HG02981 (cell line): ENCODE measurements at regions not wholly inside any gene's neighbourhood (a gene's known extent, or its start where the extent isn't known, plus 50 kb on each side); places are given as distances from the start of the nearest gene placed in this dataset.

Source experiments
- ATAC-seq: cut with Tn5 transposase; IDR thresholded peaks from one replicate; pipeline ENCODE4 v1.9.1; 2021; ENCODE audit warnings: mild to moderate bottlenecking, moderate library complexity; ENCODE audit not compliant: unreplicated experiment

DNA sequence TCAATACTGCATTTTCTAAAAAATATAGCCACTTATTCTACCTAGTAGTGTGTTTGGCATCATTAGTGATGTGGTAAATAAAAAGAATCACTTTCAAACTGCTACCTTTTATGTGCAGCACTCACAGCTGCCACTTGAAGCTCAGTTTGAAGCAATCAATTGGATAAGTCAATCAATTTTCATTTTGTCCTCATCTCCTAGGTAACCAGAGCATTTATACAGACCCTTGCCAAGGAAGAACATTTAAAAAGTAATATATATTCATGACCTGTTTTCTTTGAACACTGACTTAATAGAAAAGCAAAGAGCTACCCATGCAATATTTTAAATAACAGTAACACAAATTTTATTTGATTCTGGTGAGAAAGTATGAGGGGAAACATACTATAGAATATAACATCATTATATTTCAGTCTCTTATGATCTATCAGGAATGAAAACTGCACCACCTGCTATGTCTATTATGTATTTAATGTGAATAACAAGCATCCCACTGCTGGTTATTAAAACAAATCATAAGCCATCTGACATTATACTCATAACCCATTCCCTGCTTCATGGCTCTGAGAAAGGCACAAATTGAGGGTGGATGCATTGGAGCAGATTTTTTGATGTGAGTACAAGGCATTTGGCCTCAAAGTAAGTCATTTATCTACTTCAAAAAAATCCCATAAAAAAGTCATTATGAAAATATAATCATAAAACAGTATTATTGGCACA is 168.4 kb upstream of the C21orf91 start:
- ATAC-seq = no peak

DNA sequence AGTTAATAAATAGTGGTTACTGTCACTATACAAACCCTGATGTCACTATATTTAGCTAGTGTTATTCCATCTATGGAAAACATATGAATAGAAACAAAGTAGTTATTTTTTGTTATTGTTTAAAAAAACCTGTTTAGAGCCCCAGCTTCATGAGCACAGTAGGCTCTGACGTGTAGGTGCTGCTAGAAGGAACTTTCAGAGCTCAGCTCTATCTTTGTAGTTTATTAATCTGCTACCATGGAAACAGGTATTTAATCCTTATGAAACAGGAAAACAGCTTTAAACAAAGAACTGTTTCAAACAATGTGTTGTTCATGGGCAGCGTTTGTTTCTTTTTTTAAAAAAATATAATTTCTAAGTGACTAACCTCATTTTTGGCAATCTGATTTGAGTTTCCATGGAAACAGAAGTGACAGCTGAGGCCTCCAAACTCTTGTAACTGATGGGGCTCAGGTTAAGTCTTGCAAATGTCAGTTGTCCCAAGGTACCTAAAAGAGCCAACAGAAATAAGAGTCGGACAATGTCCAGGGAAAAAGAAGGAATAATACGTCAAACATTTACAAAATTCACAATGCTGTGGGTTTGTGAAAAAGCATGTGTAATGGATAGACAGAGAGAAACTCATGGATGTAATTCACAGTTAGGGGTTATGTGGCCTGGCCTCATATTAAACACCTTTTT is 162.0 kb upstream of the C21orf91 start:
- no peak for ATAC-seq

GRCh38 chr21:17979763-17980162 is 160.6 kb upstream of the C21orf91 start:
- ATAC-seq = no peak

GRCh38 chr21:17978895-17979294 is 159.7 kb upstream of the C21orf91 start:
- no peak for ATAC-seq

GRCh38 chr21:17976691-17977090 is 157.5 kb upstream of the C21orf91 start:
- no peak for ATAC-seq

GRCh38 chr21:17976139-17976538 is 157.0 kb upstream of the C21orf91 start:
- no peak for ATAC-seq

DNA sequence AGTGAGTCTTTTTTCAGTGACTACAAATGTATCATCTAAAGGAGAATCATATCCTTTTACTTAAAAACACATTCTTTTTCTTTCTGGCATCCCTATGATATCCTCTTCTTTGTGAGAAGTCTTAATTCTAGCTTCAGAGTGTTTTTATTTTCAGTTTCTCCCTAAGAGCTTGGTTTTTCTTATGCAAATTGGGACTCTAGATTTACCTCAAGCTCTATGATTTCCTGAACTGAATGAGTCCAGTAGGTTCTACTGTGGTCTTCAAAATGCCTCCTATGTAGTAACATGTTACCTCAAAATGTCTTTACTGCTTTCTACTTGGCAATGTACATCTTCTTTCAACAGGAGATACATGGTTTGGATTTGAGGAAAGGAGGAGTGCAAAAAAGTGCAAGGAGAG is 148.2 kb upstream of the C21orf91 start:
- ATAC-seq = no peak

- no peak for ATAC-seq
These were observed 145.6 kb upstream of the C21orf91 start for GRCh38 chr21:17964716-17965115.

GRCh38 chr21:17964199-17964598 is 145.0 kb upstream of the C21orf91 start:
- no peak for ATAC-seq

GRCh38 chr21:17950591-17950990 is 131.4 kb upstream of the C21orf91 start:
- ATAC-seq = no peak

- no peak for ATAC-seq
These were observed 130.3 kb upstream of the C21orf91 start for GRCh38 chr21:17949421-17949820.

DNA sequence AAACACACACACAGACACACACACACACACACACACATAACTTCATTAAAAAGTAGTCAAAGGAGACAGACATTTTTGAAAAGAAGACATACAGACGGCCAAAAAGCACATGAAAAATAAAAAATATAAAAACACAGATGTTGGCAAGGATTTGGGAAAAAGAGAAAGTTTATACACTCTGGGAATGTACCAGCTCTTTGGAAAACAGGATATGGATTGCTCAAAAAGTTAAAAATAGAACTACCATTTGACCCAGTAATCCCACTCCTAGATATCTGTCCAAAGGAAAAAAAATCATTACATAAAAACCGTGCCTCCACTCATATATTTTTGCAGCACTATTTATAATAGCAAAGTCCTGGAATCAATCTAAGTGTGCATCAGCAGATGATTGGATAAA is 128.4 kb upstream of the C21orf91 start:
- no peak for ATAC-seq

DNA sequence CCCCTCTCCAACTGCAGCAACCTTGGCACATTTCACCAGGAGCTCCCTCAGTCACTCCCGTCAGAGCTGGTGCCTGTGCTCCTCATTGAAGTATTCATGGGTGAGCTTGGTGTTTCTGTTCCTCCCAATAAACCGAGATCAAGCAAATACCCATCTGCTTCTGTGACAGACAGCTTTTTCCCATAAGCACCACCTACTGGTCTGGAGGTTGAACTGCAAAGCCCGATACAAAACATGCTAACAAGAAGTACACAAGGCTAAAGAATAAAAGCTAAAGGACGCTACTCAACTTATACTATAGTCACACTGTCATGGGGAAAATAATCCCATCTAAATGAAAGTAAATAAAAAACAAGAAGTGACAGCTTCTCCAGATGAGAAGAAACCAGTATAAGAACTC is 111.9 kb upstream of the C21orf91 start:
- ATAC-seq = no peak

GRCh38 chr21:17930093-17930492 is 110.9 kb upstream of the C21orf91 start:
- no peak for ATAC-seq

GRCh38 chr21:17929510-17929909 is 110.4 kb upstream of the C21orf91 start:
- no peak for ATAC-seq

DNA sequence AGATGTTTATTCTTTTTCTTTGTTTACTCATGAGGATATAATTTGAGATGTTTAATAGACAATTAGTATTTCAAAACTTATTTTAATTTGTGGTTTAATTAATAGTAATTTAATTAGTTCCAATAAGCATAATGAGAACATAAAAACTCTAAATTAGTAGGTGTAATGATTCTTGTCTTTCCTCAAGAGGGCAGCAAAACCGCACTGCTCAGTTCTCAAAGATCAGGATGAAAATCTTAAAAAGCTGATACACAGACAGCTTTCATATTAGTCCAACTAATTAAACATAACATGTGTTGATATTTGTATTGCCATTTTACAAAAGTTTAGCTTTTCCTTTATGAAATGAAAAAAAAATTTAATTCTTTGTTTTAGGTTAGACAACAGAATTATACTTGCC is 106.7 kb upstream of the C21orf91 start:
- no peak for ATAC-seq

DNA sequence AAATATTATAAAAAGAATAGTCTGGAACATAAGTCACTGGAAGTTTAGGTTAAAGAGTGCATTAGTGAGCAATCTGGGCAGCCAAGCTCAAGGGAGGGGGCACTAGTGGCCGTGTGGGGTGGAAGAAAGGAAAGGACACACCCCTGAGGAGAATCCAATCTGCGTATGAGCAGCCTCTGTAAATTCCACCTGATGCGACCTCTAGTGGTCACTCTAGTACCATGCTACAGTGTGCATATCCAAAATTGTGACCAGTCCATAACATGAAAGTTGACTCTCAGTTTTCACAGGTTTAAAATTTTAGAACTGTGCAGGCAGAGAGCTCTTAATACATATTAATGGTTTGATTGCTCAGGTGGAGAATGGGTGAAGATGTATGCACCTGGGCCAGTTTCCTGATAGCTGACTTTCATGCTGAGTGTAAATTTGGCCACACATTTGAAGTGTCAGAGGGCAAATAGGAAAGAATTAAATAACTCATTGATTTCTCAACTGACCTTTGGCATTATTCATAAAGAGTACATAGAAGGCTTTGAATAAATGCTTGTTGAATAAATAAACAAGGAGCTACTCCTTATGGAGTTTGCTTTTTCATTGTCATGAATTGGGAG is 105.9 kb upstream of the C21orf91 start:
- ATAC-seq = peak; percentile 94

GRCh38 chr21:17921579-17922530 is 102.7 kb upstream of the C21orf91 start:
- no peak for ATAC-seq

DNA sequence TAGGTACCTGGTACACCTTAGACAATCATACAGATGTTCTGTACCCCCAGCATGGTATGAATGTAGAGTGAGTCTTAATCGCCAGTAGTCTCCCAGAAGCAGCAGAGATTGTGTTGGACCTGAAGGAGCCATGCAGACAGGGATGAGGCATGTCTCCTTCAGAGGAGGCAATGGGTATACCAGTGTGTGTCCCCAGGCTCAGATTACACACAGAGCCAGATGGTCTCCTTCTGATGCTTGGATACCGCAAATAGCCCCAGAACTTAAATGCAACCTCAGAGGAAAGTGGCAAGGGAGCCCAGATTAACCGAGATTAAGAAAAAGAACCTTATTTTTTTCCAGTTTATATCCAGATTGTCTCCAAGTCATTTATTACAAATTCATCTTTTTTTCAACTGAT is 96.8 kb upstream of the C21orf91 start:
- no peak for ATAC-seq

- no peak for ATAC-seq
These were observed 92.5 kb upstream of the C21orf91 start for GRCh38 chr21:17911628-17912027.
